A172 (cell line): ENCODE measurements at regions not wholly inside any gene's neighbourhood (a gene's known extent, or its start where the extent isn't known, plus 50 kb on each side); places are given as distances from the start of the nearest gene placed in this dataset.

ENCODE experiments used
- DNase-seq: peaks from one replicate; pipeline ENCODE4 v3.0.0-alpha.2; 2015; ENCODE audit warnings: low spot score

DNA sequence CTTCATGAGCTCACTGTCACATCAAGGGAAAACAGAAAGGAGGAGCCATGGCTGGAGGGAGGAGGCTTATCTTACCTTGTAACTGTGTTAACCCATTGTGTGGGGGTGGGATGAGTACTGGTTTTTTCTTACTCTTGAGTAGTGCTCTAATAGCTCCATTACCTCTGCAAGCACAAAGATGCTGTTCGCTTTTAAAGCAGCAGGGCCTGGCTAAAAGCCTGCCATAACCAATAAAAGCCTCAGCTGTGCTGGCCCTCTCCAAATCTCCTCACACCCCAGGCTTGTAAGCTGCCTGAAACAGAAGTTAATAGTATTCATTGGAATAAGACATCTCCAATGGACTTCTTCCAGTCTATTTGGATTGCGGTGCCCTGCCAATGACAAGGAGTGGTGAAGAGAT is 544.1 kb downstream of the TUSC7 start:
- DNase-seq = no peak

DNA sequence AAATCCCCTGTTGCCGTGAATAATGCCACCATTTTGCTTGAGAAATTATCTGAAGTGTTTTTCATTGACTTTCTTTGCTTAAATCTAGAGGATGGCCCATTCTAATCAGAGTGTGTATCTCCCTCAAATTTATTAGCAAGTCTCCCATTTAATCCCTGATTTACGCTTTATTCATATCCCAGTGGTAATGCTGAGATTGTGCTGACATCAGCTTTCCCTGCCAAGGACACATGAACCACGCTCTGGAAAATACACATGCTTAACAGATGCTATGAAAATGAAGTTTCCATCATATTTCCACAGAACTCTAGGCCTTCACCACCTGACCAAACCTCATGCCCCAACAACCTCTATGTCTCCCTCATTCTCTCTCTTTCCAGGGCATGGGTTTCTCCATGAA is 545.4 kb downstream of the TUSC7 start:
- DNase-seq = no peak

DNA sequence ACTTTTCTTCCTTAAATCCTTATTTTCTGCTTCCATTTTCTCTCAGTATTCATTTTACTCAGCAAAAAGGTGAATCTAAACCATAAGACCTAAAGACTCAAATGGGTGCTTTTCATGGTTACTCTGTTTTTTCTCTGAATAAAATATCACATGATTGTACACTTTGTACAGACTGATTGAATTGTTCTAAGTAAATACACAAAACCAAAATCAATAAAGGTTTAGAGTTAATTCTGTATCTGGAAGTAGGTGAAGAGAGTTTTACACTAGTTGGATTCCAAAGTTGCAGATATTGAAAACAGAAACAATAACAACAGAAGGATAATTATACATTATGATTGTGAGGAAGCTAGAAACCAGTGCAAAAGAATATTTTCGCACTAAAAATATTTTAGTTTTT is 546.2 kb downstream of the TUSC7 start:
- no peak for DNase-seq

DNA sequence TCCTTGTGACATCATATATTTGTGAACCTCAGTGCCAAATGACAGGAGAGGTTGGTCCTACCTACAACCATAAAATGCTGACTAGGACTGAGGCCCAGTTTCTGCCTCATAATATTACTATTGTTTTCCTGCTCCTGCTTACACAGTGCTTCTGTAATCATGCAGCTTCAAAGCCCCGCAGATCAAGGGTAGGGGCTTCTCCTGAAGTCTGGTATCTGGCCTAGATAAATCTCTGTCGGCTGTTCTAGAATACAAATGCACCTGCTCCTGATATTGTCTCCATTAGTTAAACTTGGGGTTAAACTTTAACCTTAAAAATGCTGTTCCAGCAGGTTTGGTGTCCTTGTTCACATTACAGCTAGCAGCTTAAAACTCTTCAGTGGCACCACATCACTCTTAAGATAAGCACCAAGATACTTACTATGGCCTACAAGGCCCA is 552.4 kb downstream of the TUSC7 start:
- no peak for DNase-seq

DNA sequence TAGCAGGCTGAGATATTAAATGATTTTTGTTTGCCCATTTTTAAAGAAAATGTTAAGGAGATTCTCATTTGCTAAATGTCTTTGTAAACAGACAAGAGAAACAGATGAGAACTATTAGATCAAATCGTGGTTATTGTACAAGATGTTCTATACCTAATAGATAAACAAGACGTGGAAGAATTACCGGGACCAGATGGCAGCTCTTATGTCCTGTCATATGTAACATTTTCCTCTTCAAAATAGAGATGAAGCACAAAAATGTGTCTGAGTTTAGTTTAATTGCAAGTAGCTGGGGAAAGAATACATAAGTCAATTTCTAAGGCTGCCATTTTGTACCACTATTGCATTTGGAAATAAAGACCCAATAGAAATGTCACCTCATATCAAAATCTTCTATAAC is 553.7 kb downstream of the TUSC7 start:
- no peak for DNase-seq

DNA sequence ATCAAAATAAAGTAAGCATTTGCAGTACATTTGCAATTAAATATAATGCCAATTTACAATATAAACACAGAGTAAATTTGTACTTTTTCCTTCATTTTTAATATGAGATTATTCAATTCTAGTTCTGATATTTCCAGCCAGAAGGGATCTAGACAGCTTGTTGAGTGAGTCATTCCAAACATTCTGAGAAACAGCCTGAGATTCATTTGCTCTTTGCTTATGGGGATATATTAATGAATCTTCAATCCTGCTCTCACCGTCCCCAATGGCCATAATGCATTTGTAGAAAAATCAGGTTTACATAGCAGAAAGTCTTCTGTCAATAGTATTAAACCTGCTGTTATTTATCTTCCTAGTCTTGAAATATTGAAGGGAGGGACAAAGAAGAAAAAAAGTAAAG is 554.2 kb downstream of the TUSC7 start:
- no peak for DNase-seq

DNA sequence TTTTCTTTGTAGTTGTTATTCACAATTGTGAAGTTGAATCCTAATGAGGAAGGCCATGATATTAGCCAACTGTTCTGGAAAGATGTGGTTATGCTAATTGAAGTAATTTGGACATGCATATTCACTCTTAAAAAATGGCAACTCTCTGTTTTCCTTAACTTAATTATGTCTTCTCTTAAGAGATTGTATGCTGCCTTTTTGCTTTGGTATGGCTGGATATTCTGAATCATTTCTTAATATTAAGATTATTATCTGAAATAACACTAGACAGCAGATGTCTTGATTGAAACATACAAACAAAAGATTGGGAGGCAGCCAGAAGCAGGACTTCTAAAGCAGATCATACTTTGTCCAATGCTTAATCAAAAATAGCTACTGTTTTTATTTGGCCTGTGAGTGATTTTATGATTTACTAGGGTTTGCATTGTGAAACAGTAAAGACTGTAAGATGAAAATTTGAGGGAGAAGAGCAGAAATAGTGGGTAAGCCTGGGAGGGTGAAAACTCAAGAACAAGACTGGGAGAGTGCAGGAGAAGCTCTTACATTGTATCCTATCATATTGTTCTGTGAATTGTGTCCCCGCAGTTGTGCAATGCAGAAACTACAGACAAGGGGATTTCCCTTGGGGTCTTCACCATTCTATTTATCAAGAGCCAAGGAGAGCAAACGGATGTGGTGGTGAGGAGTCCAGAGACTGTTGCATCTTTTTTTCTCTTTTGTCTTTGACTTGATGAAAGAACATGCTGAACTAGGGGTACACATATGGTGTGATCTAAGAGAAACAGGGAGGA is 554.8 kb downstream of the TUSC7 start:
- no peak for DNase-seq

DNA sequence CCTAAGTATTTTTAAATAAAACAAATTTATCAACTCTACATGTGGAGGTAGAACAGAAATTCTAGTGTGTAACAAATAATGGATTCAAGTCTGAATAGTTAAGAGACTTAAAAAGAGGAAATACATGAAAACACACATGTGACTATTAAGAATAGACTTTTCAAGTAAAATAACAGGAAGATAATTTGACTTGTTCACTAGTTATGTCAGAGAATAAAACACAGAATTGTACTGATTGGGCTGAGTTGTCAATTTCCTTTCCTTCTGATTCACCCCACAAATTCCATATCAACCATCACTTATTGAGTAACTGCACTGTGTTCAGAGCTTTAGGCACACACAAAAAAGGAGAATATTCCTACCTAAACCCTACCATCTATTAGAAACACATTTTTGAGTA is 557.2 kb downstream of the TUSC7 start:
- DNase-seq = no peak

DNA sequence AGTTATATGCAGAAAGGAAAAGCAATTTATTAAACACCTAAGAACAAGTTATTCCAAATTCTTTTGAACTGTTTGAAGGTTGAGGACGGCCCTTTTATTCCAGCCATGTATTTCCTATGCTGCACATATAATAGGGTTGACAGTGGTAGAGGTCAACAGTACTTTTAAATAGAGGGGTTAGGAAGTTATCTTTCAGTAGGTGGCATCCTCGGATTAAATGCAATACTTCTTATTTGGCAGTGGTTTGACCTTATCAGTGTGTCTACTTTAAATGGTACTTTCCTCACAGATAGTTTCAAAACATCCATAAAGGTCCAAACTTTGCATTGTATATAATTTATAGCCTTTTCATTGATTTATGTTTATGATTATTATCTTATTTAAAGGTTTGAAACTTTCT is 558.7 kb downstream of the TUSC7 start:
- no peak for DNase-seq

DNA sequence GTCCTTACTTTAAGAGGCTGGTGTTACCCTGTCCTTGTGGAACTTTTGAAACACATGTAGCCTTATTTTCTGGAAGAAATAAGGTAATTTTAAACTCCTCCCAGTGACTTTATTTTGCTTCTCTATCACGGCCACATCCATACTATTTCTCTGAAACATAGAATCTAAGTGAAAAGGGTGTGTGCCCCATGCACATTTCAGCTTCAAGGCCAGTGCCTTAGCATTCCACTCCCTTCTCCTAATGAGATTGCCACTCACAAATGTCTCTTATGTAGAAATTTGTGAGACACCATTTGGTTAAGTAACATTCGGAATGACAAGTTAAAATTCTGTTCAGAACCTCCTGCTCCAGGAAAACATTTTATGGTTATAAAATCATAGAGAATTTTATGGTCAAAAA is 562.7 kb downstream of the TUSC7 start:
- no peak for DNase-seq

DNA sequence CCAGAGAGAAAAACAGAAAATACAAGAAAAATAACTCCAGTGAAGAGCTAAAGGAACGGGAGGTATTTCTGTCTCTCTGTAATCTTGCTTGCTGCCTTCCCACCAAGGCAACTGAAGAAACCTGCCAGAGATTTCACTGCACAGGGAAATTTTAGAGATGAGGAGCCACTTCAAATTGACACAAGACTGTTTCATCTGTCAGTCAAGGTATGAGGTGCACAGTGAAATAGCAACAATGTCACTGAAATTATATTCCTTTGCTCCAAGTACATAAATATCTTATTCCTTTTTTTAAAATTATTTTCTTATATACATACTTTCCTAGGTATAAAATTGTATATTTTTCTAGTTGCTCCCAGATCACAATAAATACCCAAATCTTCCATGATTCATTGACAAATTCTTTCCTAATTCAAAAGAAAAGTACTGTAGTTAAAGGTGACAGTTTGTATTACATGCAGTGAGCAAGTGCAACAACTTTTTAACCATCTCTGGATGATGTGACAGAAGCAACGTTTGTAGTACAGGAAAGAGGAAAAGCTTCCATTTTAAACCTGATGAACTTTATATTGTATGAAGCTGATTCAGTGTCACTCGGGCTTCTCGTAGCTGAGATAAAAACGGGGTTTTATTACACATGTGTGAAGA is 563.4 kb downstream of the TUSC7 start:
- DNase-seq = no peak

DNA sequence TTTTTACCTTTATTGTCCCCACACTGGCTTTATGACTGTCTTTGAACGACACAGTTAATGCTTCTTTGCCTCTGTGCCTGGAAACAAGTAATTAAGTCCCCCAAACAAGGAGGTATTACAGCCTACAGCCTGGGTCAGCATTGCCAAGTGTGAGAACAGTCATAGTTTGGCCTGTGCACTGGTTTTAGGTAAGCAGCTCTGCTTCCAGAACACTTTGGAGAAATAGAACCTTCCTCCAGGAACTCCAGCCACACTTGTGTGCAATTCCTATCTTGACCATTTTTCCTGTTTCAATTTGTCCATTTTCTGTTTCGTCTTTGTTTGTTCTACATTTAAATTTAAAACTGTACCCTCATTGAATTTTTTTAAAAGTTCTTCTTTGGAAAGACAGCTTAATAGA is 568.2 kb downstream of the TUSC7 start:
- no peak for DNase-seq

DNA sequence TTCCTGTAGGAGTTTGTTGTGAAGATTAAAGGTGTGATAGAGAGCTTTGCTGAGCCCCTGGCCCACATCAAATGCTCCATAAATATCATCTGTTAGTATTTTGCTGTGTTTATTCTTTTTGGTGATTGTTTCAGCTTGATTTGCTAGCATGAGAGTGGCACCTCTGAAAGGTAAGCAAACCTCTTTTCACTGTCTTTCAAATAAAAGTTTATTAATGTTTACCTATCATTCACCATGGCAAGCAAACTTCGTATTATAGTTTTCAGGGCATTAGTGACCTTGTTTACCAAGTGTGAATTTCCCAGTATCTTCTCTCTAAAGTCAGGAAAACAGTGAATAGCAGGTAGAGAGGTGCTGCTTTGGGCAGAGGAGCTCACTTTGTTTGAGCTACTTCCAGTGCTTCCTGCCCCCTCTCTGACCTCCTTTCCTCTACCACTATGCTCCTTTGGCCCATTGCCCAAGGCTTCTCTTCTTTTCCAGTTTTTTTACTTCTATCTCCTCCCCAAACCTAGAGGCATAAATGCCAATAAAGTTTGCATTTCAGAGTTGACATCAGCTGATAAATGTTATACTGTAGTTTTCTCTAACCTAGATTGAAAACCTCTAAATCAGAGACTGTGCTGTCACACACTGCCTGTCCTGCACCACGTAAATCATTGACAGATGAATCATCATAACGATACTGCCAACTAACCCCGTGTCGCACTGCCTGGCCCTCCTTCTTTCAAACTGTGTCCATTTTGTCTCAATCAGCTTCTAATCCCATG is 569.0 kb downstream of the TUSC7 start:
- DNase-seq = no peak

DNA sequence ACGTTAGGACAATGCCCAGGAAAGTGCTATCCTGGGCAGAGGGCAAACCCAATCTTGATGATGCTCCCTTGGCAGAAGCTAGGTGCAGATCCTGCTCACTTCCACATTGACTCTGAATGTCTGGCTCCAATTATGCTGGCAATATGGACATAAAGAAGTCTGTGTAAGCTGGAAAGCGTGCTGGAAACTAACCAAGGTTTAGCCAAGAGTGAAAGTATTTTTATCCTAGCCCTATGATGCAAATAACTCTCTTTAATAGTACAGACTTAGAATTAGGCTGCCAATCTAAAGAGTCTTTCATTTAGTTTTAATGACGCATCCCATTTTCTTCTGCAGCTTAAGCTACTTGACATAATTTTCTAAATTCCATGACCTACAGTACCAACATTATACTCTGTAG is 571.8 kb downstream of the TUSC7 start:
- no peak for DNase-seq

DNA sequence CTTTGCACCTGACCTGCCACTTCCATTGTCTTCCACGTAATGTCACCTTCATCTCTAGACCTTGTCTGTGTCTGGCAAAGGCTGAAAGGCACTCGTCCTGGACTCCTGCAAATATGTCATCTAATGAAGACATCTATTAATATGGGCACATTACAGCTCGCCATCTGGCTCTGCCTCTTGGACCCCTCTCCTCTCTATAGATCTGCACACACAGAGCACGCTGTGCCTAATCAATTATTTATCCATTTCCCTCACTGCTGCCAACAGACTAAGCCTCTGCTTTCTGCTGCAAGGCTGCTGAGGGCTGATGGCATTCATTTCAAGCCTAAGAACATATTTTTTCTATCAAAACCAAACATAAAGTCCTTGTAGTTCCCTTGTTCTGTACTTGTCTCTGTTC is 573.0 kb downstream of the TUSC7 start:
- no peak for DNase-seq

DNA sequence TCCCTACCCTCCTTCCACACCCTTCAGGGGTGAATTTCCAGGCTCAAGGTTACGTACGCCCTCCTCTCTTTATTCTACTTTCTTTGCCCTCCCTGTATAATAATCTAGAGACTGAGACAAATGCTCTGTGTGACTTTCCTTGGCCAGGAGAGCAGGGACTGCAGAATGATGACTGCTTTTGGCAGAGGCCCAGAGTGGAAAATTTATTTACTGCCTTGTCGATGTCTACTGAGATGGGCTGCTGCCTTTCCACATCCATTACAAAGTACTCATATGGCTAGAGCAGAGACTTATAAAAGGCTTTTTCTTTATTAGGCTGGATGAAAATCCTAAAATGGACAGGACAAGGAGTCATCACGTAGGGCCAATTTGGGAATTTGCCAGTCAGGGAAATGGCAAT is 576.2 kb downstream of the TUSC7 start:
- DNase-seq = no peak

DNA sequence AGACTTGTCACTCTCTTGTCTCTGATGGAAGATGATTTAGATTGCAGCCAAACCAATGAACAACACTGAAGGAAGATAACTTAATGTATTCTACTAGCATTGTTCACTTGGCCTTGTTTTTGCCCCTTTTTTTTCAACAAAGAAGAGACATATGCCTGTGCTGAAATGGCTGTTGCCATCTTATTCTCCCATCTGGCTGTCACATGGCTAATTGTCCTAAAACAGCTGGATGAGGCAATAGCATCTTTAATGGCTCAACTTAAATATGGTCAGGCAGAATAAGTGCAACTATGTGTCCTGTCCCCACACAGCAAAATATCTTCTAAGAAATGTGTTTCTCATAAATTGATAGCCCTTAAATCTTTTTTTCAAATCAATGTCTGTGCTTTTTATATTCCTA is 576.9 kb downstream of the TUSC7 start:
- no peak for DNase-seq

DNA sequence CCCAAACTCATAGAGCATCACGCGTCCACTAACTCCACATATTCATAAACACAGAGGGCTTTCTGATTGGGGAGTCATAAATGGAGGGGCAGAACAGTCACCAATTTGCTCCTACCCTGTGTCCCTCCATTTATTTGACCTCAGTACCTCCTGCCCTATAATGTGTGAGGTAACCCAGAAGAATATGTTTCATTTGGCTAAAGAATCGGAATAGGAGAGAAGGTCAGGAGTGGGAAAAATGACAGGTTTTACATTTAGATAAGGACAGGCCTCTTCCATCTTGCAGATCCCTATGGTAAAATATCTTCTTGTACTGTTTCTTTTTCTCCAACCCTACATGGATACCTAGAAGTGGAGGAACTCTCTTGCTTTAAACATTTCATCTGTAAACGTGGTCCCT is 578.0 kb downstream of the TUSC7 start:
- DNase-seq = no peak

DNA sequence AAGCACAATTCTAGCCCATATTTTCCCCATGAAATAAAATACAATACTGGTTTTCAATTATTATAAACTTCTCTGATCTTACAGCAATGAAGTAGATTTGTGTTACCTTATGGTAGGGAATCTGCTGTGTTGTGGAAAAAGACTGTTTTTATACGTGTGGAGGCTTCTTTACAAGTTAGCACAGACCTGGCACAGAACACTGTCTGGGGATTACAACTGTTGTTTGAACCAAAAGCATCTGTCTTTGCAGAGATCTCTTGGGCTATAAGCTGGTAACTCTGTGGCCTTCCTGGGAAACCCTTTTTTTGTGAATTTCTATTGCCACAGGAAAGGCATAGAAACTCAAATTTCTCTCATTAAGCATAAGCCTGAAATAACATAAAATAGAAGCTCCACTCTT is 581.9 kb downstream of the TUSC7 start:
- no peak for DNase-seq

DNA sequence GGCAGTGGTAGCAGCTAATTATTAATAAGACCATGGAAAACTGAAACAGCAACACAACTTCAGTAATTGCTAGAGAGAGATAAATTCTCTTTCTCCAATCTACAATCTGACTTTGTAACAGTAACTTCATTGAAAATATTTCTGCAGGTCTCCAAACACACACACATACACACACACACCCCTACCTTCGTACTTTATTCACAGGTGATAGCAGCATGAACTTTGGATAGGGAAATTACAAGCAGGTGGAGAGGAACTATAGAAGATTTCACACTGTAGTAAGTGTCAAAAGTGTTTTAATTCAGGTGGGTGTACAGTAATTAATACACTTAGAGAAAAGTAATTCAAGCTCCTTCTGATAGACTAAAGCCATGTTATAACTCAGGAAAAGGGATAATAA is 587.5 kb downstream of the TUSC7 start:
- no peak for DNase-seq

DNA sequence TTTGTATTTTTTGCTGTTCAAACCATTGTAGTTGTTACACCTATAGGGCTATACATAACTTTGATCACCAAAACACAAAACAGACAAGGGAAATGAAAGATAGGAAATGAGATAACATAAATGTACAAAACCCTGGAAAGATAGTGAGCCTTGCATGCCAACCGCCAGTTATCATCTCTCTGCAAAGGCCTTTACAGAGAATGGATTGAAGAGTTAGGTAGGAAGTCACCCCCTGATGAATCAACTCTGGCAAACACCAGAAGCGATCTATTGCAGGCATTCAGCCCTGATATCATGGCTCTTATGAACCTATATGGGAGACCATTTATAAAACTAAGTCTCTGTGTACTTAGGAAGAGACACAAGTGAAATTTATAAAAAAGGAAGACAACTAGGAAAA is 588.0 kb downstream of the TUSC7 start:
- no peak for DNase-seq

DNA sequence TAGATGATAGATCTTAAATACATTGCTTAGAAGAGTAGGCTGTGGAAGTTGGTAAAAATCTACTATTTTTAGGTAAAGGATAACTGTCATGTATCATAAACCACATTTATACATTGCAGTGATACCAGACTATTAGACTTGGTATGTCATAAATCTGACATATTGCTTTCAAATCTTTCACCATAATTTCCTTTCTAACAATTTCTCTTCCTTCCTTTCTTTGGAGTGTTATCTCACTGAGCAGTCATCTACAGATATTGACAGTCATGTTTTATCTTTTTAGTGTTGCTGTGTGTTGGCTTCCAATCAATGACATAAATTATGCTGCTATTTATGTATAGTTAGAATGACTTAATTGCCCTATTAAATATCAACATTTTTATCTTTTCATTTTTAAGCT is 588.7 kb downstream of the TUSC7 start:
- DNase-seq = no peak

DNA sequence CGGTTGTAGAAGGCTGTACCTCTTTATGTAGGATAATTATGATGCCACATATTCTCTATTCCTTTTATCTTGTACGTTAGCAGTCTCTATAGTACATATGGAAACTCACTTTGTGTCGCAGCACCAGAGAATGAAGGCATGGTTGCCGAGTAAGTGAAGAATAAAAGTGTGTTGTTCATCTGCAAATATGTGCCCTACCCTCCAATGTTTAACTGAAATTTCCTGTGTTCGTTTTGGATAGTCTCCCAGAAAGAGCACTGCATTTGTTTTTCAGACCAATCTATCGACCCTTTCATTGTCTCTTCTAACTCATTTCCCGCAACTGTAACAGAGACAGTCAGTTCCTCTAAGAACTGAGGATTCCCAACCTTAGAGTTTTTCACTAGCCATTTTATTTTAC is 592.8 kb downstream of the TUSC7 start:
- no peak for DNase-seq
